Tibial nerve (tissue), 4 donors: ENCODE measurements at regions not wholly inside any gene's neighbourhood (a gene's known extent, or its start where the extent isn't known, plus 50 kb on each side); places are given as distances from the start of the nearest gene placed in this dataset.

Experiments
- CTCF ChIP-seq, 5 experiments: fragments of 200-600 bp in 3 of 5; fragments of 450-650 bp in 2 of 5; sonication (generic) in 3 of 5; IDR thresholded peaks; one replicate each; pipeline ENCODE4 v1.5.1; 2016 to 2019; ENCODE audit warnings: antibody characterized with exemption in 5 of 5, mild to moderate bottlenecking in 3 of 5, moderate library complexity in 2 of 5
- EP300 ChIP-seq, 2 donors: sonication (generic); formaldehyde crosslinking; IDR thresholded peaks; one replicate each; pipeline ENCODE4 v1.6.1; 2017; ENCODE audit warnings: antibody characterized with exemption in 2 of 2, mild to moderate bottlenecking in 1 of 2
- POLR2A ChIP-seq, 2 donors: fragments of 450-650 bp; IDR thresholded peaks; one replicate each; pipeline ENCODE4 v1.6.1; 2017; ENCODE audit warnings: antibody characterized with exemption in 2 of 2, mild to moderate bottlenecking in 2 of 2, moderate library complexity in 2 of 2

- TF ChIP-seq CTCF (IDR thresholded peaks at IDR 0.05) (no peak), POLR2A (IDR thresholded peaks at IDR 0.05) (no peak), EP300 (IDR thresholded peaks at IDR 0.05) (no peak)
These were observed 78.8 kb upstream of the ANKFN1 start for GRCh38 chr17:56074361-56074890.
